ENCODE measurements at regions not wholly inside any gene's neighbourhood (a gene's known extent, or its start where the extent isn't known, plus 50 kb on each side); places are given as distances from the start of the nearest gene placed in this dataset.

DNA sequence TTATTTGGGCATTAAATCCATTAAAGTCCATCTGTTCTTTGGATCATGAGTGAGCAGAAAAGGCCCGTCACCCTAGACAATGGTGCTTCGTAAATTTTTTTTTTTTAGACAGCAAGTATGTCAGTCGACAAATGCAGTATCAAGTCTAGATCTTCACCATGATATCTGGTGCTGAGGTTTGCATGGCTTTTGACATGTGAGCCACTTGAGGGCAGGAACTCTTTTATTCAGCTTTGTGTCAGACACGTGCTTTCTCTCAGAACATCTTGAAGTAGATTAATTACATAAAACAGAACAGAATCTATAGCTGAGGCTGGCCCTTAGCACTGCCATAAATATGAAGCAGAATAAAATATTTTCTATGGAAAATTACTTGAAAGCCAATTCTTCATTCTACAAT lies 62.9 kb upstream of the CARD18 start:
- no peaks in the 10 kb centered on the region for H3K36me3 Mint-ChIP-seq (ENCODE audit: low read depth)
- H3K4me3 Mint-ChIP-seq = no peak overlapping the region
- H3K9me3 Mint-ChIP-seq = no peaks in the 10 kb centered on the region
- intact Hi-C loops (cut with micrococcal nuclease) = no loop called here
- H3K4me1 Mint-ChIP-seq (ENCODE audit: low read depth) = no peaks in the 10 kb centered on the region
- H3K27ac Mint-ChIP-seq = no peak overlapping the region
- H3K27me3 Mint-ChIP-seq = no peaks in the 10 kb centered on the region

GRCh38 chr11:105201166-105201565 lies 61.6 kb upstream of the CARD18 start:
- no peaks in the 10 kb centered on the region for H3K9me3 Mint-ChIP-seq
- H3K27me3 Mint-ChIP-seq = no peaks in the 10 kb centered on the region
- H3K36me3 Mint-ChIP-seq (ENCODE audit: low read depth) = no peaks in the 10 kb centered on the region
- no peaks in the 10 kb centered on the region for H3K4me1 Mint-ChIP-seq (ENCODE audit: low read depth)
- intact Hi-C loops (cut with micrococcal nuclease) = no loop called here
- H3K4me3 Mint-ChIP-seq = no peak overlapping the region
- H3K27ac Mint-ChIP-seq = no peak overlapping the region

DNA sequence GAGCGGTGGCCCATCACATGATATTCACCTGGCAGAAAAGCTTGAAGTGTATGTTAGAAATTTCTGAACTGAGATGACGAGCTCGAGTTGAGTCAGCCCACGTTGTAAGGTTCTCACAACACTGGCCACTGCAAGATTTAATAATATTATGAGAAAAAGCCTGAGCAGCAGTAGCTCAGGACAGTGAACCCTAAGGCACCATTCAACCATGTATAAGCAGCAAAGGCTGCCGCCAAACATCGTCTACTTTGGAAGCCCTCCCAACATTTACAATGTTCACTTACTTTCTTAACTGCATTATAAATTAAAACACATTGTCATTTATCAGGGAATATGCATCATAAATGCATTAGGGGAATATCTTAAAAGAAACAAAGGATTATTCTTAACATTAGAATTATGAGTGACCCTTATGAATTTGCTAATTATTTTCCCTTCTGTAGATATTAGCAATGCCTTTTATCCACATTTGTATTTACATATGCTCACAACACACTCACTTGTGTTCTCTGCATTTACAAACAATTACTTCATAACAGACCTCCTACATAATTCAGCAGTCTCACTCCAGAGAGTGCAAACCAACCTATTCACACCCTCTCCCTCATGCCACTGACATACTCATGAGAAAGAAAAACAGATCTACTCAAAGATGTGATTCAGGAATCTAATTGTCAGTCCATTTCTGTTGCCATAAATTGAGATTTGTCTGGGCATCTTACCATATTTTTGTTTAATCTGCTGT lies 57.7 kb upstream of the CARD18 start:
- no peaks in the 10 kb centered on the region for H3K27me3 Mint-ChIP-seq
- H3K4me1 Mint-ChIP-seq (ENCODE audit: low read depth) = peaks cover 5% of the 10 kb centered on the region
- intact Hi-C loops (cut with micrococcal nuclease) = no loop called here
- H3K4me3 Mint-ChIP-seq = no peak overlapping the region
- no peak overlapping the region for H3K27ac Mint-ChIP-seq
- H3K9me3 Mint-ChIP-seq = peaks cover 7% of the 10 kb centered on the region
- no peaks in the 10 kb centered on the region for H3K36me3 Mint-ChIP-seq (ENCODE audit: low read depth)

DNA sequence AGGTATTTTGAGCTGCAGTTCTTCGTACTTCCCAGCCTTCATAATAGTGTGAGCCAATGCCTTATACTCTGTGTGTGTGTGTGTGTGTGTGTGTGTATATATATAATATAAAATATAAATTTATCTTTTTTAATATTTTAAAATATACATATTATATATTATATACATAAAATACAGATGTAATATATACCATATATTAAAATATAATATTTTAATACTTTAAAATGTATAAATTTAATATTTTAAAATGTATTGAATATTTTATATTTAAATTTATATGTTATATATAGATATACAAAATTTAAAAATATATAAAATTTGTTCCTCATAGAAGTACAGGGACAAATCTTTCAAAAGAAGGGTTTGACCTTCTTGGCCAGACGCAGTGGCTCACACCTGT lies 53.7 kb upstream of the CARD18 start:
- intact Hi-C loops (cut with micrococcal nuclease) = no loop called here
- Mint-ChIP-seq H3K9me3 (peaks cover 7% of the 10 kb centered on the region), H3K4me1 (ENCODE audit: low read depth) (peaks cover 27% of the 10 kb centered on the region), H3K27ac (no peak overlapping the region), H3K27me3 (no peaks in the 10 kb centered on the region), H3K4me3 (no peak overlapping the region), H3K36me3 (ENCODE audit: low read depth) (no peaks in the 10 kb centered on the region)

DNA sequence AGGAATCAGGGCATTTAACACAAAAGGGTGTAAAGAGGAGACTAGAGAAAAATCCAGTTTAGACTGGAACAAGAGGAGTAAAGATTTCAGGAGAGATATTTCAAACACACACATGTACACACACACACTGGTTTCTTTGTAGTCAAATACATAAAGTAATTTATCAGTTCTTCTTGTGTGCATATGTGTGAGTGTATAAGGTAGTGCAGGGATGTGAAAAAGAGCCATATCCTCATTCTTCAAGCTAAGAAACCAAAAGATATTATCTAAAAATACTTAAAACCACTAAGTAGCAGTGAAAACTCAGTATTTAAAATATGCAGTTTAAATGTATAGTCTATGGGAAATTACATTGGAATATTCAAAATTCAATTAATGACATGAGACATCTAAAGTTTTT lies 52.5 kb upstream of the CARD18 start:
- H3K4me1 Mint-ChIP-seq (ENCODE audit: low read depth) = peaks cover 27% of the 10 kb centered on the region
- intact Hi-C loops (cut with micrococcal nuclease) = no loop called here
- no peak overlapping the region for H3K4me3 Mint-ChIP-seq
- no peak overlapping the region for H3K27ac Mint-ChIP-seq
- H3K36me3 Mint-ChIP-seq (ENCODE audit: low read depth) = no peaks in the 10 kb centered on the region
- peaks cover 7% of the 10 kb centered on the region for H3K9me3 Mint-ChIP-seq
- no peaks in the 10 kb centered on the region for H3K27me3 Mint-ChIP-seq

- no peaks in the 10 kb centered on the region for H3K9me3 Mint-ChIP-seq
- H3K4me3 Mint-ChIP-seq = no peak overlapping the region
- intact Hi-C loops (cut with micrococcal nuclease) = loop anchor here (10.0 kb wide), 2 partner anchors 155 to 225 kb away; partner anchors contain the start of genes CASP1 and CASP4
- peaks cover 27% of the 10 kb centered on the region for H3K4me1 Mint-ChIP-seq (ENCODE audit: low read depth)
- H3K27ac Mint-ChIP-seq = peak overlapping the region; percentile 32
- no peaks in the 10 kb centered on the region for H3K27me3 Mint-ChIP-seq
- H3K36me3 Mint-ChIP-seq (ENCODE audit: low read depth) = no peaks in the 10 kb centered on the region
Observed at GRCh38 chr11:105189581-105189980, 50.0 kb upstream of the CARD18 start.
